Loucy (cell line): ENCODE measurements at regions not wholly inside any gene's neighbourhood (a gene's known extent, or its start where the extent isn't known, plus 50 kb on each side); places are given as distances from the start of the nearest gene placed in this dataset.

Experiments
- EZH2phosphoT487 ChIP-seq: fragments of 200-600 bp; IDR thresholded peaks from 2 replicates; pipeline ENCODE4 v1.6.1; 2018; ENCODE audit warnings: antibody characterized with exemption, mild to moderate bottlenecking, moderate library complexity, borderline replicate concordance
- TF ChIP-seq, protein P1 (sequence below): fragments of 200-600 bp; sonication (generic); conservative IDR thresholded peaks from 2 replicates; pipeline ENCODE4 v1.5.1; 2014; ENCODE audit warnings: mild to moderate bottlenecking, antibody characterized with exemption, low read length

DNA sequence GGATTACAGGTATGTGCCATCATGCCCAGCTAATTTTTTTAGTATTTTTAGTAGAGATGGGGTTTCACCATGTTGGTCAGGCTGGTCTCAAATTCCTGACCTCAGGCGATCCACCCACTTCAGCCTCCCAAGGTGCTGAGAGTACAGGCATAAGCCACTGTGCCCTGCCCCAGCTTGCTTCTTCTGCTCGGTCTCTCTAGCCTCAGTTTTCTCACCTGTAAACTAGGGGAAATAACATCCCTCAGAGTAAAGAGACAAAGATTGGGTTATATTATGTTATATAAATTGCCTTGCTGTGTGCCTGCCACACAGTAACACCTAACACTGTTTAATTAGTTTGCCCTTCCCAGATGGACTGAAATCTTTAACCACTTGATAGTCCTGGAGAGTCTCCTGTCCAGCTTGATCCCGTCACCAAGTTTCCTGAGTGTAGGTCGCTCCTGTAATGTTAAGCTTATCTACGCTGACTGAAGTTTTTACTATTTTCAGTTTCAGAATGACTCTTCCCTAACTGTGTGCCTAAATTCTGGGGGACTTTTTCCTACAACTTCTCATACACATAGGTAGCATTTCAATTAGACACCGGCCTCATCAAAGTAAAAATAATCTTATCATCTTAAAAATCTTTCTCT, 412.7 kb upstream of the TENM3 start:
- TF ChIP-seq, protein P1, sequence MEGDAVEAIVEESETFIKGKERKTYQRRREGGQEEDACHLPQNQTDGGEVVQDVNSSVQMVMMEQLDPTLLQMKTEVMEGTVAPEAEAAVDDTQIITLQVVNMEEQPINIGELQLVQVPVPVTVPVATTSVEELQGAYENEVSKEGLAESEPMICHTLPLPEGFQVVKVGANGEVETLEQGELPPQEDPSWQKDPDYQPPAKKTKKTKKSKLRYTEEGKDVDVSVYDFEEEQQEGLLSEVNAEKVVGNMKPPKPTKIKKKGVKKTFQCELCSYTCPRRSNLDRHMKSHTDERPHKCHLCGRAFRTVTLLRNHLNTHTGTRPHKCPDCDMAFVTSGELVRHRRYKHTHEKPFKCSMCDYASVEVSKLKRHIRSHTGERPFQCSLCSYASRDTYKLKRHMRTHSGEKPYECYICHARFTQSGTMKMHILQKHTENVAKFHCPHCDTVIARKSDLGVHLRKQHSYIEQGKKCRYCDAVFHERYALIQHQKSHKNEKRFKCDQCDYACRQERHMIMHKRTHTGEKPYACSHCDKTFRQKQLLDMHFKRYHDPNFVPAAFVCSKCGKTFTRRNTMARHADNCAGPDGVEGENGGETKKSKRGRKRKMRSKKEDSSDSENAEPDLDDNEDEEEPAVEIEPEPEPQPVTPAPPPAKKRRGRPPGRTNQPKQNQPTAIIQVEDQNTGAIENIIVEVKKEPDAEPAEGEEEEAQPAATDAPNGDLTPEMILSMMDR, result no peak
- TF ChIP-seq EZH2phosphoT487, result no peak
